ENCODE measurements at regions not wholly inside any gene's neighbourhood (a gene's known extent, or its start where the extent isn't known, plus 50 kb on each side); places are given as distances from the start of the nearest gene placed in this dataset.

- BruUV-seq (replicated peaks), result no TSS peak
- no peak overlapping the region for H3K27ac ChIP-seq (ENCODE audit: insufficient read depth, low read length)
- H4K8ac ChIP-seq (ENCODE audit: low read depth in 2 of 2, low read length in 2 of 2), result no peak overlapping the region
- no peak overlapping the region for H3K4ac ChIP-seq (ENCODE audit: low read depth, low read length)
- no peaks in the 10 kb centered on the region for H3K36me3 ChIP-seq (ENCODE audit: control insufficient read depth, insufficient read depth, low read length)
- CTCF ChIA-PET, result interaction anchor here (0.7 kb wide), 1 partner anchor 559 kb away, joined by 3 read pairs; no protein-coding TSS in a partner anchor
- no peak overlapping the region for H2AK5ac ChIP-seq (ENCODE audit: low read depth, low read length)
- TF ChIP-seq POLR2A (IDR thresholded peaks at IDR 0.05; ENCODE audit: low read depth, low read length), result no peak
- TF ChIP-seq BHLHE40 (IDR thresholded peaks at IDR 0.05; ENCODE audit: low read depth, low read length), result no peak
- TF ChIP-seq RFX5 (IDR thresholded peaks at IDR 0.05; ENCODE audit: low read depth, low read length), result no peak
- TF ChIP-seq MXI1 (IDR thresholded peaks at IDR 0.05; ENCODE audit: borderline replicate concordance, low read depth, low read length), result no peak
- TF ChIP-seq NFE2L2 (IDR thresholded peaks at IDR 0.05; ENCODE audit: low read depth, low read length), result no peak
- TF ChIP-seq CTCF (conservative IDR thresholded peaks at IDR 0.05; ENCODE audit: low read depth, low read length), result no peak
- no peak for TF ChIP-seq USF2 (IDR thresholded peaks at IDR 0.05; ENCODE audit: low read depth, low read length)
- TF ChIP-seq CEBPB (IDR thresholded peaks at IDR 0.05; ENCODE audit: low read depth, low read length), result no peak
- TF ChIP-seq RCOR1 (IDR thresholded peaks at IDR 0.05; ENCODE audit: insufficient replicate concordance, low read length), result no peak
- TF ChIP-seq ELK1 (IDR thresholded peaks at IDR 0.05; ENCODE audit: borderline replicate concordance, low read depth, low read length), result no peak
- no peak for TF ChIP-seq FOS (IDR thresholded peaks at IDR 0.05; ENCODE audit: low read depth, low read length)
- TF ChIP-seq MAFK (IDR thresholded peaks at IDR 0.05; ENCODE audit: low read depth, low read length), result no peak
- no peak for TF ChIP-seq CHD1 (IDR thresholded peaks at IDR 0.05; ENCODE audit: low read depth, low read length)
- no peak for TF ChIP-seq SMC3 (IDR thresholded peaks at IDR 0.05; ENCODE audit: low read depth, low read length)
- TF ChIP-seq MAZ (IDR thresholded peaks at IDR 0.05; ENCODE audit: borderline replicate concordance, low read depth, low read length), result no peak
- TF ChIP-seq RAD21 (IDR thresholded peaks at IDR 0.05; ENCODE audit: low read length), result no peak
- H3K4me2 ChIP-seq (ENCODE audit: low read depth, low read length), result no peak overlapping the region
- no peak for DNase-seq
- H3K4me3 ChIP-seq (ENCODE audit: insufficient read depth, low read depth, low read length), result no peak overlapping the region
- H3K14ac ChIP-seq (replicated peaks; ENCODE audit: low read depth, low read length), result no peak overlapping the region
- no peak overlapping the region for H3K9ac ChIP-seq (ENCODE audit: low read depth, low read length)
- H3K23ac ChIP-seq (ENCODE audit: low read depth, low read length), result no peak overlapping the region
- H4K91ac ChIP-seq (ENCODE audit: insufficient read depth, low read depth, low read length), result no peak overlapping the region
- no peak overlapping the region for H2AFZ ChIP-seq (replicated peaks; ENCODE audit: low read length, poor library complexity)
- no peak overlapping the region for H2BK20ac ChIP-seq (ENCODE audit: low read depth, low read length)
- H2BK5ac ChIP-seq (ENCODE audit: low read depth, low read length, poor library complexity, severe bottlenecking), result no peak overlapping the region
- no peaks in the 10 kb centered on the region for H3K9me1 ChIP-seq (ENCODE audit: insufficient read depth, low read length)
- intact Hi-C loops (cut with micrococcal nuclease) (loop anchor here (10.0 kb wide), 1 partner anchor 815 kb away; no protein-coding TSS in a partner anchor), dilution Hi-C loops (cut with HindIII; ENCODE audit: low sequenced_read_pairs, unreplicated experiment) (no loop called here), in situ Hi-C loops (cut with MboI; ENCODE audit: low sequenced_read_pairs) (no loop called here)
- H3K56ac ChIP-seq (ENCODE audit: extremely low read depth, insufficient read depth, low read length), result no peak overlapping the region
- H4K5ac ChIP-seq (ENCODE audit: low read depth, low read length), result no peak overlapping the region
- no peak overlapping the region for H2BK120ac ChIP-seq (ENCODE audit: low read depth, low read length)
- no peaks in the 10 kb centered on the region for H3K79me1 ChIP-seq (ENCODE audit: low read depth in 1 of 2, low read length in 2 of 2)
- H2BK15ac ChIP-seq (ENCODE audit: low read depth, low read length), result no peak overlapping the region
- no peaks in the 10 kb centered on the region for H4K20me1 ChIP-seq (ENCODE audit: insufficient read depth, low read length)
- H3K9me3 ChIP-seq (ENCODE audit: control insufficient read depth, insufficient read depth, low read length), result no peaks in the 10 kb centered on the region
- POLR2A ChIA-PET (ENCODE audit: unreplicated experiment), result no interaction called here
- no peaks in the 10 kb centered on the region for H3K4me1 ChIP-seq (ENCODE audit: control insufficient read depth, insufficient read depth, low read length)
- H2AK9ac ChIP-seq (replicated peaks; ENCODE audit: low read depth, low read length, poor library complexity), result no peak overlapping the region
- no peak for ATAC-seq (ENCODE audit: low read depth)
- no peak overlapping the region for H3K18ac ChIP-seq (ENCODE audit: low read depth, low read length)
- peaks cover 1% of the 10 kb centered on the region for H3K27me3 ChIP-seq (ENCODE audit: control insufficient read depth, insufficient read depth, low read length)
Observed at GRCh38 chr6:128759447-128759846, 123.5 kb upstream of the LAMA2 start.
